Left ventricle myocardium inferior (tissue), 1 donor: ENCODE measurements at regions not wholly inside any gene's neighbourhood (a gene's known extent, or its start where the extent isn't known, plus 50 kb on each side); places are given as distances from the start of the nearest gene placed in this dataset.

ENCODE experiments used
- DNase-seq: peaks from one replicate; pipeline ENCODE4 v3.0.0-alpha.2; 2020
- H3K27ac ChIP-seq: fragments of 200-600 bp; replicated peaks from 2 replicates; pipeline ENCODE4 v1.8.0; 2021
- H3K27me3 ChIP-seq: fragments of 200-600 bp; 2 replicates; pipeline ENCODE4 v1.8.0; 2021; ENCODE audit warnings: low read depth
- H3K36me3 ChIP-seq: fragments of 200-600 bp; 2 replicates; pipeline ENCODE4 v1.8.0; 2021
- H3K4me1 ChIP-seq: fragments of 200-600 bp; 2 replicates; pipeline ENCODE4 v1.8.0; 2021
- H3K4me3 ChIP-seq: fragments of 200-600 bp; 2 replicates; pipeline ENCODE4 v1.8.0; 2021; ENCODE audit warnings: mild to moderate bottlenecking, moderate library complexity
- H3K9me3 ChIP-seq: fragments of 200-600 bp; replicated peaks from 2 replicates; pipeline ENCODE4 v1.8.0; 2021
- CTCF ChIP-seq: fragments of 200-600 bp; IDR thresholded peaks from 2 replicates; pipeline ENCODE4 v1.8.0; 2021; ENCODE audit warnings: antibody characterized with exemption, mild to moderate bottlenecking, borderline replicate concordance
- intact Hi-C: fragments of 100-400 bp; cut with micrococcal nuclease; formaldehyde crosslinking; loops from one replicate; pipeline ENCODE4 v1.11.0; 2022
- donor health status: DM: no; HTN: yes; CAD: no; lungs with severe emphysema.

DNA sequence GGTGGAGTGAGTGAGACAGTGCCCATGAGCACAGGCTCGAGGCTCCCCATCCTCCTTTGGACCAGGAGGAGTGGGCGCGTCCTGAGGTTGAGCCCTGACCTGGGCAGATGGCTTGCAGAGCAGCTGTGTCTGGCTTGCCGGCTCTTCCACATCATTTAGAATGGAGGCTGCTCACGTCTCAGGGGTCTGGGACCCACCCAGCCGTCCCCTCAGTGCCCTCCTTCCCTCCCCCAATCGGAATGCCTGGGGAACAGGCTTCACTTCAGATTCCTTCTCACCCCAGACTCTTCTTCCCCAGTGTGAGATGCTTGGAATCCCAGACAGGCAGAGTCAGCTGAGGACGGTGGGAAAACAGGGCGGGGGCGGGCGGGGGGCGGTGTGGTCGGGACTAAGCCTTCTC is 968.6 kb upstream of the ZNF722 start:
- Histone ChIP-seq H3K27me3 (no peaks in the 10 kb centered on the region), H3K36me3 (no peaks in the 10 kb centered on the region), H3K9me3 (peaks cover 30% of the 10 kb centered on the region), H3K27ac (no peak overlapping the region), H3K4me3 (no peak overlapping the region), H3K4me1 (no peaks in the 10 kb centered on the region)
- DNase-seq, result no peak
- intact Hi-C loops, result no loop called here
- TF ChIP-seq CTCF, result no peak

- Histone ChIP-seq H3K27ac (no peak overlapping the region), H3K4me3 (no peak overlapping the region), H3K9me3 (peaks cover 45% of the 10 kb centered on the region), H3K36me3 (no peaks in the 10 kb centered on the region), H3K27me3 (no peaks in the 10 kb centered on the region), H3K4me1 (no peaks in the 10 kb centered on the region)
- no peak for TF ChIP-seq CTCF
- DNase-seq, result no peak
- intact Hi-C loops, result no loop called here
Observed at GRCh38 chr7:63031838-63032436, 966.7 kb upstream of the ZNF722 start.

DNA sequence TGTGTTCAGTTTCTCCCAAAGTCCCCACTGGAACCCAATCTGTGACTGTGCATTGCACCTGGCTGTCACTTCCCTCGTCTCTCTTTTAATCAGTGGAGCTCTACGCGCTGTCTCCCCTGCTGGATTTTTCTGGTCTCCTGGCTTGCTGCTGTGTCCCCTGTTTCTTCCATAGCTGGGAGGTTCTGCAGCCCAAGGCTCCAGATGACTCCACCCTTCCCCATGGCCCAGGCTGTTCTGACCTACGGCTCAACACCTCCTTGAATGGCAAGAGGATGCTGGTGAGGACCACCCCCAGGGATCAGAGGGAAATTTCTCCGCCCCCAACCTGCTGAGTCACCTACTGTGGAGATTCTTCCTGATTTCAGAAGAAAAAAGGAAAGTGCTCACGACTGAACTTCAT is 961.4 kb upstream of the ZNF722 start:
- intact Hi-C loops, result no loop called here

DNA sequence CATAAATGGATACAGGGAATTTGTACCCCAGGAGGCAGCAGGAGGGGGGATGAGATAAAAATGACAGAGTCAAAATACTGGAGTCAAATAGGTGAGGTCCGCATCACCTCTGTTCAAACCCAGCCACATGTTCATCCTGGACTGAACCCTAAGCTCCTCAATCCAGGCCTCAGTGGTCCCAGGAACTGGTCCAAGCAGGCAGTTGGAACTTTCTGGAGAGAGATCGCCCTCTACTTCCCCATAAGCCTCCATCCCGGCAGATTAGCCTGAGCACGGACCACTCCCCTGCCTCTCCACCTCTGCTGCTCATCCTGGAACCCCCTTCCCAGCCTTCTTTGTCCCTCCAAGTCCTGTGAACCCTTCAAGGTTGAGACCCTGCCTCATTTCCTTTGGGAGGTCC is 959.7 kb upstream of the ZNF722 start:
- no peak for TF ChIP-seq CTCF

More for the DNA sequence above, 961.4 kb upstream of the ZNF722 start:
- Histone ChIP-seq H3K27me3 (no peaks in the 10 kb centered on the region), H3K9me3 (peaks cover 35% of the 10 kb centered on the region), H3K27ac (no peak overlapping the region), H3K4me1 (no peaks in the 10 kb centered on the region), H3K36me3 (no peaks in the 10 kb centered on the region), H3K4me3 (no peak overlapping the region)
- TF ChIP-seq CTCF, result no peak
- DNase-seq, result no peak

DNA sequence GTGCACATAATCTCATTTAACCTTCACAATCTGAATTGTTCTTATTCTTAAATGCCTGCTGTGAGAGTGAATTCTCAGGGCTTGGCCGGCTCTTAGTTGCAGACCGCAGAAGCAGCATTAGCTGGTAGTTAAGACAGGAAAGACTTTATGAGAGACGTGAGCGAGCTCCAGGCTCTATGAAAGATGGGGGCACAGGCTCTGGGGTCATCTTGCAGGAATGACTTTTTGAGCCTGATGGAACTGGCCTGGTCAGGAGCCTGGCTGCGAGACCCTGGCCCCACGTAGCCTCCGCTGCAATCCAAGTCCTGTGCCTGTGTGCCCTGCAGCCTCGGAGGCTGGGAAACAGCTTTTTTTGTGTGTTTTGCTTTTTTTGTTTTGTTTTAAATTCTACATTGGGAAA is 958.8 kb upstream of the ZNF722 start:
- Histone ChIP-seq H3K27ac (no peak overlapping the region), H3K27me3 (no peaks in the 10 kb centered on the region), H3K9me3 (peaks cover 35% of the 10 kb centered on the region), H3K36me3 (no peaks in the 10 kb centered on the region), H3K4me1 (no peaks in the 10 kb centered on the region), H3K4me3 (no peak overlapping the region)
- no peak for DNase-seq
- intact Hi-C loops, result no loop called here
- TF ChIP-seq CTCF, result no peak

More for the DNA sequence above, 959.7 kb upstream of the ZNF722 start:
- H3K4me1 ChIP-seq, result no peaks in the 10 kb centered on the region
- no peak for DNase-seq
- no peaks in the 10 kb centered on the region for H3K36me3 ChIP-seq
- intact Hi-C loops, result no loop called here
- no peak overlapping the region for H3K4me3 ChIP-seq
- no peaks in the 10 kb centered on the region for H3K27me3 ChIP-seq
- peaks cover 27% of the 10 kb centered on the region for H3K9me3 ChIP-seq
- no peak overlapping the region for H3K27ac ChIP-seq

GRCh38 chr7:63040336-63040735 is 958.3 kb upstream of the ZNF722 start:
- Histone ChIP-seq H3K27me3 (no peaks in the 10 kb centered on the region), H3K36me3 (no peaks in the 10 kb centered on the region), H3K27ac (no peak overlapping the region), H3K4me1 (no peaks in the 10 kb centered on the region), H3K9me3 (peaks cover 31% of the 10 kb centered on the region), H3K4me3 (no peak overlapping the region)
- intact Hi-C loops, result no loop called here
- TF ChIP-seq CTCF, result no peak
- no peak for DNase-seq
